ENCODE measurements at regions not wholly inside any gene's neighbourhood (a gene's known extent, or its start where the extent isn't known, plus 50 kb on each side); places are given as distances from the start of the nearest gene placed in this dataset.

DNA sequence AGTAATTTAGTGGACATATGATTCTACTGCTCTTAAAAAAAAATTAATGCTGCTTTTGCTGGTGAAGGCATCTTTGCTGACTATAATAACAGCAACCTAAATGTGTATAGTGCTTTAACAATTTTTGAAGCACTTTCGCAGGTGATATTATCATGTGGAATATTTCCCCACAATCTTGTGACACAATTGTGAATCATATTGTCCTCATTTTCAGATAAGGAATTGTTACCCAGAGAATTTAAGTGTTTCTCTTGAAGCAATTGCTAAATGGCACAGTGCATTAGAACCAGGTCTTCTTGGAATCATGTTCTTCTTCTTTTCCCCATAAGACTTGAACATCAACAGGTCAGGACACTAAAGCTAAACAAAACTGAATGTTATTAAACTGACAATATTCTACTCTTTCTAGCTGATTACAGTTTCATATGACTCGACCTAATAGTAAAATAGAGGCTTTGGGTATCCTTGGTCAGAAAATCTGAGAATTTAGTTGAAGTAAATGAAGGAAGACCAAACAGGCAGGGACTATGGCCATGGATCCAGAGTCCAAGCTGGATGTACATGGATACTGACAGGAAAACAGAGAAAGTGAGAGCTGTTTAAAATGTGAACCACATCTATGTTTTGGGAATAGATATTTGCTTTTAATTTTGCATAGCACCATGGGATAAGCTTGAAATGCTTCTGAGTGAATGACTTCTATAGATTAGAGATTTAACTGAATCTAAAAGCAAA, 121.8 kb upstream of the SLC35B3 start:
- ATAC-seq (no peak), DNase-seq (ENCODE audit: low spot score in 2 of 2) (no peak)
- no peaks in the 10 kb centered on the region for H3K36me3 Mint-ChIP-seq
- H3K9me3 Mint-ChIP-seq, result no peaks in the 10 kb centered on the region
- H3K27ac Mint-ChIP-seq, result no peak overlapping the region

GRCh38 chr6:8556370-8557013, 121.1 kb upstream of the SLC35B3 start:
- Mint-ChIP-seq H3K27ac (no peak overlapping the region), H3K9me3 (no peaks in the 10 kb centered on the region), H3K36me3 (no peaks in the 10 kb centered on the region)
- ATAC-seq, result no peak
- DNase-seq (ENCODE audit: low spot score in 2 of 2), result no peak

DNA sequence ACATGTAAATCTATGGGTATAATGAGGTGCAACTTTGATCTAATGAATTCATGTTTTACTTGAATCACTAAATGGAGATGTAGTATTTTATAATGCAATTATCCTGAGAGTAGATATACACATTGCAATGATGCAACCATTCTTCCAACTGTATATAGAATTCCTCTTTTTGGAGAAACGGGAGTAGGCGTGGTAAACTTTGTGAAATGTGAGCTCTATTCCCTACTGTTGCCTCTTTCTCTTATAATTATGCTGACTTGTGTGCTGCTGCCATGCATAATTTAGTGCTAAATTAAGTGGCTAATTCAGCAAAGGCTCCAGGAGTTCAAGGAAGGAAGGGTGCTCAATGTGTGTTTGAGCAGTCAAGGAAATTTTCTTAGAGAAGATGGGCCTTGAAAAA, 116.6 kb upstream of the SLC35B3 start:
- no peak for DNase-seq (ENCODE audit: low spot score in 2 of 2)
- ATAC-seq, result no peak
- Mint-ChIP-seq H3K36me3 (no peaks in the 10 kb centered on the region), H3K9me3 (no peaks in the 10 kb centered on the region), H3K27ac (no peak overlapping the region)

- DNase-seq (ENCODE audit: low spot score in 2 of 2), result no peak
- no peak for ATAC-seq
- H3K27ac Mint-ChIP-seq, result no peak overlapping the region
- no peaks in the 10 kb centered on the region for H3K9me3 Mint-ChIP-seq
- H3K36me3 Mint-ChIP-seq, result no peaks in the 10 kb centered on the region
Measured at GRCh38 chr6:8551386-8551785, 116.0 kb upstream of the SLC35B3 start.

DNA sequence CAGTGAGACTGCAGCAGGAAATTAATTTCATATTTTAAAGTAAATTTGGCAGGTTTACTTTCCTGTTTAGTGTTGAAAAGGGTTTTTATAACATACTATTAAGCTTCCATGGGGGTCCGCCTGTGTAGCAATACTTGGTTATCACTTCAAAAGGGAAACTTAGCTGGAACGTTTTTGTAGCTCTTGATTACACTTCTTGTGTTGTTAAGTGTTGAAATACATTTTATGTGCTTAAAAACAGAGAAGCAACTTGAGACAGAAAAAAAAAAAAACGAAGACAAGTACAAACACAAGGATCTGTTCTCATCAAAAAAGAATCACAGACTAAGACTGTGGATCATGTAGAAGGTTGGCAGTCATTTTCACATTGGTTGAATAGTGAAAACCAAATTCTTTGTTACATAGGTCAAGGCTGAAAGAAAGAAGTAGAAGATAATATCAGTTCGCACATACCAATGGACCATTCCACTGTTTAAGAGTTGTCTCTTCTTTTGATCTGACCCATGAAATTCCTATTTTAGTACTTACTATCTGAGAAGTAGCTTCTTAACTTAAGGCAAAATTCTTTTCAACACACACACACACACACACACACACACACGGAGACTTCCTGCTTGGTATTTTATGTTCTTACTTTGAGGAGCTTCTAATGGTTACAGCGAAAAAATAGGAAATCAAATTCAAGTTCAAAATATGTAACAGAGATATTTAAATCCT, 113.9 kb upstream of the SLC35B3 start:
- ATAC-seq (no peak), DNase-seq (ENCODE audit: low spot score in 2 of 2) (no peak)
- no peak overlapping the region for H3K27ac Mint-ChIP-seq
- H3K36me3 Mint-ChIP-seq, result no peaks in the 10 kb centered on the region
- no peaks in the 10 kb centered on the region for H3K9me3 Mint-ChIP-seq

GRCh38 chr6:8546496-8546895, 111.2 kb upstream of the SLC35B3 start:
- Mint-ChIP-seq H3K36me3 (no peaks in the 10 kb centered on the region), H3K27ac (no peak overlapping the region), H3K9me3 (no peaks in the 10 kb centered on the region)
- ATAC-seq (no peak), DNase-seq (ENCODE audit: low spot score in 2 of 2) (no peak)

- ATAC-seq (no peak), DNase-seq (ENCODE audit: low spot score in 2 of 2) (no peak)
- Mint-ChIP-seq H3K36me3 (peaks cover under 1% of the 10 kb centered on the region in 2 donors), H3K9me3 (peaks cover 6 to 7% of the 10 kb centered on the region in 2 donors), H3K27ac (no peak overlapping the region)
Measured at GRCh38 chr6:8545336-8545735, 110.0 kb upstream of the SLC35B3 start.

DNA sequence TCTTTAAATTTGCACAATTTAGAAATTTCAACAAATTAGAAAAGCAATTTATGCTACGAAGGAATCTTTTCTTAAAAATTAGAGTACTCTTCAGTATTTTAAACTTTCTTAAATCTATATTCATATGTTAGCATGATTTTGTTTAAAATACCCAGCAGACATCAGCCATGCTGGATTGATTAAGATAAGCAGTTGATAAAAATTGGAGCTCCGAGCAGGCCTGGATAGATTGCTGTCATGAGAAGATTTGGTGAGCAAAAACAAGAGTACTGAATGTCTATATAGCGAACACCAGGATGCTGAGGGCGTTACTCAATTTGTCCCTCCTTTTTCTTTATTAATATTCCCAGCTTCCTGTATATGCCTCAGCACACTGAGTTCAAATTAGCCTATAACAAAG, 108.4 kb upstream of the SLC35B3 start:
- ATAC-seq (no peak), DNase-seq (ENCODE audit: low spot score in 2 of 2) (no peak)
- Mint-ChIP-seq H3K9me3 (peaks cover 16 to 17% of the 10 kb centered on the region in 2 donors), H3K27ac (no peak overlapping the region), H3K36me3 (peaks cover 4 to 14% of the 10 kb centered on the region in 2 donors)

DNA sequence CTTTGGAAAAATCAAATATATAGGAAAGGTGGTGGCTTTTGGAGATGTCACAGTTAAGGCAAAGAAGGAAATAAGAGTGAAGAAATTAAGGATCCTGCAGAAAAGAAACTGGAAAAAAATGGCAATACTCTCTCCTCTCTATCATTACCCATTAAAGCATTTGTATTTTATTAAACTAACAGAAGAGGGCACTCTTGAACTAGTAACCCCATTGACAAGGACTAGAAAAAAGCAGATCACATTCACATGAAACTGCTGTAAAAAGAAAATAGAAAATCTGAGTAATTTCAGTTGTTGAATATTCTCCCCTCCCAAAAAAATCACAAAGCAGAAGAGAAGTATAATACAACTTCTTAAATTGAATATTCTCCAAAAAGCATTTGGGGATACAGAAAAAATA, 104.1 kb upstream of the SLC35B3 start:
- Mint-ChIP-seq H3K27ac (no peak overlapping the region), H3K36me3 (peaks cover 4 to 14% of the 10 kb centered on the region in 2 donors), H3K9me3 (peaks cover 16 to 17% of the 10 kb centered on the region in 2 donors)
- DNase-seq (ENCODE audit: low spot score in 2 of 2) (no peak), ATAC-seq (no peak)

DNA sequence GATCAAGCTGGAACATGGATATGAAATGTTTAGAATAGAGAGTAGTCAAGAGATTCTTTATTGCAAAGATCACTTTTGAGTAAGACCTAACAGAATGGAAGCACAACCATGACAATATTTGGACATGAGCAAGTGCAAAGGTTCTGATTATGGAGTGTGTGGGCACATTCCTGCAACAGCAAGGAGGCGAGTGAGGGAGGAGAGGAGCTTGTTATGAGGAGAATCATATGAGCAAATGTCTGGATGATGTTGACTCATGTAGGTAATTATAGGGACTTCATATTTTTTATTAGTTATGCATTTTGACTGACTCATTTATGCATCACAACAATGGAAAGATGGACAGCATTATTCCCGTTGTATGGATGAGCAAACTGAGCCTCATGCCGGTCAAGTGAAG, 100.8 kb upstream of the SLC35B3 start:
- Mint-ChIP-seq H3K27ac (no peak overlapping the region), H3K36me3 (peaks cover 4 to 14% of the 10 kb centered on the region in 2 donors), H3K9me3 (peaks cover 16 to 17% of the 10 kb centered on the region in 2 donors)
- ATAC-seq (no peak), DNase-seq (ENCODE audit: low spot score in 2 of 2) (no peak)

GRCh38 chr6:8535519-8535918, 100.2 kb upstream of the SLC35B3 start:
- H3K27ac Mint-ChIP-seq, result no peak overlapping the region

GRCh38 chr6:8530785-8531435, 95.6 kb upstream of the SLC35B3 start:
- DNase-seq (ENCODE audit: low spot score in 2 of 2) (no peak), ATAC-seq (no peak)
- H3K9me3 Mint-ChIP-seq, result no peaks in the 10 kb centered on the region
- no peaks in the 10 kb centered on the region for H3K36me3 Mint-ChIP-seq
- no peak overlapping the region for H3K27ac Mint-ChIP-seq

More at GRCh38 chr6:8535519-8535918, 100.2 kb upstream of the SLC35B3 start:
- ATAC-seq, result no peak
- DNase-seq (ENCODE audit: low spot score in 2 of 2), result no peak
- H3K9me3 Mint-ChIP-seq, result peaks cover 12% of the 10 kb centered on the region in 2 donors
- peaks cover 4 to 14% of the 10 kb centered on the region in 2 donors for H3K36me3 Mint-ChIP-seq

GRCh38 chr6:8529250-8529649, 93.9 kb upstream of the SLC35B3 start:
- H3K36me3 Mint-ChIP-seq, result no peaks in the 10 kb centered on the region
- H3K9me3 Mint-ChIP-seq, result no peaks in the 10 kb centered on the region
- no peak for DNase-seq (ENCODE audit: low spot score in 2 of 2)
- H3K27ac Mint-ChIP-seq, result no peak overlapping the region
- ATAC-seq, result no peak

GRCh38 chr6:8527818-8528217, 92.5 kb upstream of the SLC35B3 start:
- ATAC-seq, result no peak
- Mint-ChIP-seq H3K27ac (no peak overlapping the region), H3K36me3 (no peaks in the 10 kb centered on the region), H3K9me3 (no peaks in the 10 kb centered on the region)
- no peak for DNase-seq (ENCODE audit: low spot score in 2 of 2)

DNA sequence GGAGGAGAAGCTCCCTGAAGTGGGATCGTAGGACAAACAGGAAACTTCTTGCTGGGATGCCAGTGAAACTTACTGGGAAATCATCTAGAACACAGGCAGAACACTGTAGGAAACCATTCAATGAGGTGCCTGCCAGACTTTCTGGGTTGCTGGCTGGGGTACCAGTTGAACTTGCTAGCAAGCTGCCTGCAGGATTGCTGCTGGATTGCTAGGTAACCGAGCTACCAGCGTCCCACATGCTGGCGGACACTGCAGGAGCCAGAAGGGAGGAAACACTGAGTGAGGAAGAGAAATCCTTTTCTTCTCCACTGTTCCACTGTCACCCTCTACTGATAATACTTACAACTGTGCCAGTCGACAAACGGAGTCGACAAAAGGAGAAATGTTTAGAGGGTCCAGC, 91.3 kb upstream of the SLC35B3 start:
- no peak overlapping the region for H3K27ac Mint-ChIP-seq
- peaks cover 0 to 5% of the 10 kb centered on the region in 2 donors for H3K9me3 Mint-ChIP-seq
- DNase-seq (ENCODE audit: low spot score in 2 of 2), result no peak
- H3K36me3 Mint-ChIP-seq, result no peaks in the 10 kb centered on the region
- no peak for ATAC-seq

- H3K9me3 Mint-ChIP-seq, result peaks cover 0 to 11% of the 10 kb centered on the region in 2 donors
- no peak overlapping the region for H3K27ac Mint-ChIP-seq
- no peaks in the 10 kb centered on the region for H3K36me3 Mint-ChIP-seq
- ATAC-seq (no peak), DNase-seq (ENCODE audit: low spot score in 2 of 2) (no peak)
Measured at GRCh38 chr6:8525370-8525769, 90.0 kb upstream of the SLC35B3 start.

DNA sequence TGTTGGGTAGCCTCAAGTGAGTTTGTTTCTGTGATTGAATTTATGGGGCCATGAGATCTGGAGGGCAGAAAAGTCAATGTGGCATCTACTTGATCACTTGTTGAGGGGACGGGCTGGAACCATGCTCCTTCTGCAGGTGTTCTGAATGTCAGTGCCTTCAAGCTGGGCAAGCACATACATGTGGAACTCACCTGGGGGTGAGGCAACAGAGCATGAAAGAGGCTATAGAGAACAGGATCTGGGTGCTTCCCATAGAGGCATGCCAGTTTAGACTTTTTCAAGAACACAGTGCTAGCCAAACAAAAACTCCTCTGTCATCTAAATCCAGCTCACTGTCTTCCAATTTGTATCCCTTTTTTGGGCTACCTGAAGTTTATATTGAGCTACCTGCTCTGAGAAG, 77.8 kb upstream of the SLC35B3 start:
- ATAC-seq (no peak), DNase-seq (ENCODE audit: low spot score in 2 of 2) (no peak)
- Mint-ChIP-seq H3K36me3 (no peaks in the 10 kb centered on the region), H3K9me3 (no peaks in the 10 kb centered on the region), H3K27ac (no peak overlapping the region)

Measured in activated naive CD4-positive, alpha-beta T cell treated with anti-CD3 and anti-CD28 coated beads, Interleukin-2, amount 50 U/mL, for 72 hours (primary cell).